ENCODE measurements at regions not wholly inside any gene's neighbourhood (a gene's known extent, or its start where the extent isn't known, plus 50 kb on each side); places are given as distances from the start of the nearest gene placed in this dataset.

DNA sequence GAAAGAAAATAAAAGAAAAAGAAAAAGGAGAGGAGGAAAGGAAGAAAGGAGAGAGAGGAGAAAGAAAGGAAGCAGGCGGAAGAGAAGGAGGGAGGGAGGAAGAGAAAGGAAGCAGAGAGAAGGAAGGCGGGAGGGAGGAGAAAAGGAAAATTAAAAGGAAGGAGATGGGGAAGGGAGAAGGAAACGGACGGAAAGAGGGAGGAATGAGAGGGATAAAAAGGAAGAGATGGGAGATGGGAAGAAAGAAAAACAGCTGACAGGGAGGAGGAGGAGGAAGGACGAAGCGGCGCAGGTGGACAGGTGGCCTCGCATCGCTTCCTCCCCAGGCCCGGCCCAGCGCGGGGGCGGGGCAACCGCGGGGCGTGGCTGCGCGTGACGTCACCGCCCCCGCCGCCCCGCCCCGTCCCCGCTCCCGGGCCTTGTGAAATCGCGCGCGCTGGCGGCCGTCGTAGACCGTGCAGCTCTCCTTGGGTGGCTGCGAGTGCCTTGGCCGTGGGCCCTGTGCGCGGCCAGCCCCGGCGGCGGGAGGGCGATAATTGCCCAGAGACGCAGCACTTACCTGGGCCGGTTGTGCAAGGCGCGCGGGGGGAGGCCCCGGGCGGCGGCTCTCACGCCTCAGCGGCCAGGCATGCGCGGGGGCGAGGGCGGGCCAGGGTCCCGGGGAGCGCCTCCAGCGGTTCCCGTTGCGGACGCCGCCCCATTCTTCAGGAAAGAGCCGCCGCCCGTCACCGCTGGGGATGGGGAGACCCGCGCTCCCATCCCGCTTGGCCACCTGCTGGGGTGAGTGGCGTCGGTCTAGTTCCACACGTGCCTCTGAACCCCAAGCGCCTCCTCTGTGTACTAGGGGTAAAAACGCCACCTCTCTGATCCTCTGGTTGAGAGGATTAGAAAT, 49.6 kb upstream of the FOXE1 start:
- ATAC-seq (peak; percentile 94), DNase-seq (ENCODE audit: missing footprints) (peak; percentile 92)
- intact Hi-C loops (cut with DNase I), result no loop called here

Data from Right ventricle myocardium inferior (tissue), 1 donor.